VCaP (cell line): ENCODE measurements at regions not wholly inside any gene's neighbourhood (a gene's known extent, or its start where the extent isn't known, plus 50 kb on each side); places are given as distances from the start of the nearest gene placed in this dataset.

ENCODE experiments used
- H3K27ac ChIP-seq: fragments of 450-650 bp; 2 replicates; pipeline ENCODE4 v1.5.1; 2017
- CTCF ChIP-seq: fragments of 450-650 bp; conservative IDR thresholded peaks from 2 replicates; pipeline ENCODE4 v1.5.1; 2017; ENCODE audit warnings: mild to moderate bottlenecking, moderate library complexity

- no peak for TF ChIP-seq CTCF
- no peak overlapping the region for H3K27ac ChIP-seq
Observed at GRCh38 chr4:14560577-14560976, 441.7 kb upstream of the CPEB2 start.

GRCh38 chr4:14562901-14563300, 439.4 kb upstream of the CPEB2 start:
- no peak for TF ChIP-seq CTCF
- no peak overlapping the region for H3K27ac ChIP-seq

- TF ChIP-seq CTCF, result no peak
Observed at GRCh38 chr4:14564281-14564680, 438.0 kb upstream of the CPEB2 start.

GRCh38 chr4:14566518-14566917, 435.8 kb upstream of the CPEB2 start:
- no peak for TF ChIP-seq CTCF
- H3K27ac ChIP-seq, result no peak overlapping the region

More at GRCh38 chr4:14564281-14564680, 438.0 kb upstream of the CPEB2 start:
- H3K27ac ChIP-seq, result no peak overlapping the region

- peak overlapping the region; percentile 17; the same call in 1 of the 2 replicates for H3K27ac ChIP-seq
Observed at GRCh38 chr4:14568351-14568750, 433.9 kb upstream of the CPEB2 start.

GRCh38 chr4:14575289-14575688, 427.0 kb upstream of the CPEB2 start:
- TF ChIP-seq CTCF, result no peak
- no peak overlapping the region for H3K27ac ChIP-seq

More at GRCh38 chr4:14568351-14568750, 433.9 kb upstream of the CPEB2 start:
- TF ChIP-seq CTCF, result no peak

GRCh38 chr4:14575919-14576318, 426.4 kb upstream of the CPEB2 start:
- no peak overlapping the region for H3K27ac ChIP-seq
- TF ChIP-seq CTCF, result no peak
